ENCODE measurements at regions not wholly inside any gene's neighbourhood (a gene's known extent, or its start where the extent isn't known, plus 50 kb on each side); places are given as distances from the start of the nearest gene placed in this dataset.

GRCh38 chrX:130974323-130974722 is 71.3 kb upstream of the ENOX2 start:
- Histone ChIP-seq H3K9me3 (ENCODE audit: control insufficient read depth, insufficient read depth, low read length) (no peaks in the 10 kb centered on the region), H4K20me1 (ENCODE audit: control insufficient read depth, insufficient read depth, low read depth, low read length) (no peaks in the 10 kb centered on the region), H3K79me2 (ENCODE audit: control insufficient read depth, low read length) (no peaks in the 10 kb centered on the region), H3K27ac (ENCODE audit: low read depth, low read length) (no peak overlapping the region), H3K36me3 (ENCODE audit: control insufficient read depth, low read length) (no peaks in the 10 kb centered on the region), H3K27me3 (ENCODE audit: control insufficient read depth, low read length) (no peaks in the 10 kb centered on the region), H3K4me3 (ENCODE audit: low read length) (no peak overlapping the region), H3K9me2 (replicated peaks; ENCODE audit: control insufficient read depth, low read length) (no peaks in the 10 kb centered on the region), H3K4me2 (ENCODE audit: low read length) (no peak overlapping the region), H3K4me1 (ENCODE audit: control insufficient read depth, low read length) (no peaks in the 10 kb centered on the region), H3F3A (ENCODE audit: control insufficient read depth, insufficient read depth) (no peaks in the 10 kb centered on the region)
- TF ChIP-seq EZH2phosphoT487 (IDR thresholded peaks at IDR 0.05; ENCODE audit: borderline replicate concordance, low read length) (no peak), CTCF (IDR thresholded peaks at IDR 0.05; ENCODE audit: low read depth, low read length, poor library complexity, severe bottlenecking) (no peak)

- Histone ChIP-seq H3K27me3 (ENCODE audit: control insufficient read depth, low read length) (no peaks in the 10 kb centered on the region), H3K4me1 (ENCODE audit: control insufficient read depth, low read length) (no peaks in the 10 kb centered on the region), H3K4me3 (ENCODE audit: low read length) (no peak overlapping the region), H3F3A (ENCODE audit: control insufficient read depth, insufficient read depth) (no peaks in the 10 kb centered on the region), H3K36me3 (ENCODE audit: control insufficient read depth, low read length) (no peaks in the 10 kb centered on the region), H3K4me2 (ENCODE audit: low read length) (no peak overlapping the region), H4K20me1 (ENCODE audit: control insufficient read depth, insufficient read depth, low read depth, low read length) (no peaks in the 10 kb centered on the region), H3K9me2 (replicated peaks; ENCODE audit: control insufficient read depth, low read length) (no peaks in the 10 kb centered on the region), H3K79me2 (ENCODE audit: control insufficient read depth, low read length) (no peaks in the 10 kb centered on the region), H3K27ac (ENCODE audit: low read depth, low read length) (no peak overlapping the region), H3K9me3 (ENCODE audit: control insufficient read depth, insufficient read depth, low read length) (no peaks in the 10 kb centered on the region)
- TF ChIP-seq CTCF (IDR thresholded peaks at IDR 0.05; ENCODE audit: low read depth, low read length, poor library complexity, severe bottlenecking) (peak; percentile 50), EZH2phosphoT487 (IDR thresholded peaks at IDR 0.05; ENCODE audit: borderline replicate concordance, low read length) (no peak)
Measured at GRCh38 chrX:130975947-130976346, 72.9 kb upstream of the ENOX2 start.

GRCh38 chrX:130981836-130982235 is 76.3 kb upstream of the ARHGAP36 start:
- H4K20me1 ChIP-seq (ENCODE audit: control insufficient read depth, insufficient read depth, low read depth, low read length): no peaks in the 10 kb centered on the region
- no peaks in the 10 kb centered on the region for H3K27me3 ChIP-seq (ENCODE audit: control insufficient read depth, low read length)
- H3K9me3 ChIP-seq (ENCODE audit: control insufficient read depth, insufficient read depth, low read length): no peaks in the 10 kb centered on the region
- H3K36me3 ChIP-seq (ENCODE audit: control insufficient read depth, low read length): no peaks in the 10 kb centered on the region
- H3K4me3 ChIP-seq (ENCODE audit: low read length): no peak overlapping the region
- no peaks in the 10 kb centered on the region for H3F3A ChIP-seq (ENCODE audit: control insufficient read depth, insufficient read depth)
- H3K4me2 ChIP-seq (ENCODE audit: low read length): no peak overlapping the region
- no peaks in the 10 kb centered on the region for H3K79me2 ChIP-seq (ENCODE audit: control insufficient read depth, low read length)
- H3K9me2 ChIP-seq (replicated peaks; ENCODE audit: control insufficient read depth, low read length): no peaks in the 10 kb centered on the region
- no peak overlapping the region for H3K27ac ChIP-seq (ENCODE audit: low read depth, low read length)
- H3K4me1 ChIP-seq (ENCODE audit: control insufficient read depth, low read length): no peaks in the 10 kb centered on the region
- TF ChIP-seq CTCF (IDR thresholded peaks at IDR 0.05; ENCODE audit: low read depth, low read length, poor library complexity, severe bottlenecking) (no peak), EZH2phosphoT487 (IDR thresholded peaks at IDR 0.05; ENCODE audit: borderline replicate concordance, low read length) (no peak)

- TF ChIP-seq CTCF (IDR thresholded peaks at IDR 0.05; ENCODE audit: low read depth, low read length, poor library complexity, severe bottlenecking) (no peak), EZH2phosphoT487 (IDR thresholded peaks at IDR 0.05; ENCODE audit: borderline replicate concordance, low read length) (no peak)
Measured at GRCh38 chrX:130984782-130985181, 73.4 kb upstream of the ARHGAP36 start.

More at GRCh38 chrX:130984782-130985181, 73.4 kb upstream of the ARHGAP36 start:
- Histone ChIP-seq H3K36me3 (ENCODE audit: control insufficient read depth, low read length) (no peaks in the 10 kb centered on the region), H3K4me1 (ENCODE audit: control insufficient read depth, low read length) (no peaks in the 10 kb centered on the region), H4K20me1 (ENCODE audit: control insufficient read depth, insufficient read depth, low read depth, low read length) (no peaks in the 10 kb centered on the region), H3K9me2 (replicated peaks; ENCODE audit: control insufficient read depth, low read length) (no peaks in the 10 kb centered on the region), H3K27me3 (ENCODE audit: control insufficient read depth, low read length) (no peaks in the 10 kb centered on the region), H3F3A (ENCODE audit: control insufficient read depth, insufficient read depth) (no peaks in the 10 kb centered on the region), H3K27ac (ENCODE audit: low read depth, low read length) (no peak overlapping the region), H3K4me3 (ENCODE audit: low read length) (no peak overlapping the region), H3K4me2 (ENCODE audit: low read length) (no peak overlapping the region), H3K9me3 (ENCODE audit: control insufficient read depth, insufficient read depth, low read length) (no peaks in the 10 kb centered on the region), H3K79me2 (ENCODE audit: control insufficient read depth, low read length) (no peaks in the 10 kb centered on the region)

All from DOHH2 (cell line).